Parathyroid adenoma (tissue), 2 donors: ENCODE measurements at regions not wholly inside any gene's neighbourhood (a gene's known extent, or its start where the extent isn't known, plus 50 kb on each side); places are given as distances from the start of the nearest gene placed in this dataset.

Source experiments
- H2AFZ ChIP-seq: fragments of 300-600 bp; sonication (generic); one replicate; pipeline ENCODE4 v1.7.0; 2017; ENCODE audit warnings: antibody characterized with exemption, mild to moderate bottlenecking
- H3K27ac ChIP-seq: fragments of 300-600 bp; sonication (generic); one replicate; pipeline ENCODE4 v1.7.0; 2017
- H3K27me3 ChIP-seq: fragments of 300-600 bp; sonication (generic); one replicate; pipeline ENCODE4 v1.7.0; 2017; ENCODE audit warnings: low read length; ENCODE audit not compliant: control insufficient read depth, insufficient read depth
- H3K36me3 ChIP-seq: fragments of 300-600 bp; sonication (generic); one replicate; pipeline ENCODE4 v1.7.0; 2017; ENCODE audit warnings: low read length; ENCODE audit not compliant: control insufficient read depth, insufficient read depth
- H3K4me1 ChIP-seq: fragments of 300-600 bp; sonication (generic); one replicate; pipeline ENCODE4 v1.7.0; 2017; ENCODE audit warnings: control low read depth
- H3K4me2 ChIP-seq: fragments of 300-600 bp; sonication (generic); one replicate; pipeline ENCODE4 v1.7.0; 2017; ENCODE audit warnings: low read length
- H3K4me3 ChIP-seq: fragments of 300-600 bp; sonication (generic); one replicate; pipeline ENCODE4 v1.7.0; 2017; ENCODE audit warnings: low read depth, low read length
- H3K79me2 ChIP-seq: fragments of 300-600 bp; sonication (generic); one replicate; pipeline ENCODE4 v1.7.0; 2017; ENCODE audit warnings: control low read depth
- H3K9ac ChIP-seq: fragments of 300-600 bp; sonication (generic); one replicate; pipeline ENCODE4 v1.7.0; 2017; ENCODE audit warnings: mild to moderate bottlenecking
- H3K9me3 ChIP-seq: fragments of 300-600 bp; sonication (generic); one replicate; pipeline ENCODE4 v1.7.0; 2017; ENCODE audit warnings: low read length; ENCODE audit not compliant: control insufficient read depth
- TF ChIP-seq, protein P1 (sequence below): fragments of 300-600 bp; sonication (generic); IDR thresholded peaks from one replicate; pipeline ENCODE4 v1.7.0; 2017; ENCODE audit warnings: antibody characterized with exemption, mild to moderate bottlenecking
- donor health status: primary hyperparathyroidism.

DNA sequence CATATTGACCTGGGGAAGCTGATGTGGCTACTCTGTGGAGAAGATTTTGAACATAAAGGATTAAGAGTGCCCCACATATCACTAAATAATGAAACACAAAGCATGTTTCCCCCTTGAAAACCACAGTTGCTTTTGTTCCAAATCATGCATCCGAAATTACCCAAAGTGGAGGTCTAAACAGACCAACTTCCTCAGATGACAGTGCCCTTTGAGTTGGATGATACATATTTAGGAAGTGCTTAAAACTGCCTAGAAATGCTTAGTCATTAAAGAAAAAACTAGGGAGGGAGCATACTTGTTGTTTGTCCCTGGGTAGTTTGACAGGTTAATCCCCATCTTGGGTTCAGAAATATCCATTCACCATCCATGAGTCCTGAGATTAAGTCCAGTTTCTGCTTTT lies 1070.3 kb downstream of the SUCLG1 start:
- no peak overlapping the region for H3K9ac ChIP-seq
- H3K27ac ChIP-seq, result no peak overlapping the region
- TF ChIP-seq, protein P1, sequence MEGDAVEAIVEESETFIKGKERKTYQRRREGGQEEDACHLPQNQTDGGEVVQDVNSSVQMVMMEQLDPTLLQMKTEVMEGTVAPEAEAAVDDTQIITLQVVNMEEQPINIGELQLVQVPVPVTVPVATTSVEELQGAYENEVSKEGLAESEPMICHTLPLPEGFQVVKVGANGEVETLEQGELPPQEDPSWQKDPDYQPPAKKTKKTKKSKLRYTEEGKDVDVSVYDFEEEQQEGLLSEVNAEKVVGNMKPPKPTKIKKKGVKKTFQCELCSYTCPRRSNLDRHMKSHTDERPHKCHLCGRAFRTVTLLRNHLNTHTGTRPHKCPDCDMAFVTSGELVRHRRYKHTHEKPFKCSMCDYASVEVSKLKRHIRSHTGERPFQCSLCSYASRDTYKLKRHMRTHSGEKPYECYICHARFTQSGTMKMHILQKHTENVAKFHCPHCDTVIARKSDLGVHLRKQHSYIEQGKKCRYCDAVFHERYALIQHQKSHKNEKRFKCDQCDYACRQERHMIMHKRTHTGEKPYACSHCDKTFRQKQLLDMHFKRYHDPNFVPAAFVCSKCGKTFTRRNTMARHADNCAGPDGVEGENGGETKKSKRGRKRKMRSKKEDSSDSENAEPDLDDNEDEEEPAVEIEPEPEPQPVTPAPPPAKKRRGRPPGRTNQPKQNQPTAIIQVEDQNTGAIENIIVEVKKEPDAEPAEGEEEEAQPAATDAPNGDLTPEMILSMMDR, result no peak
- H3K4me3 ChIP-seq, result no peak overlapping the region
- H3K79me2 ChIP-seq, result no peaks in the 10 kb centered on the region
- no peak overlapping the region for H3K4me2 ChIP-seq
- no peaks in the 10 kb centered on the region for H3K9me3 ChIP-seq
- H3K4me1 ChIP-seq, result no peaks in the 10 kb centered on the region
- H2AFZ ChIP-seq, result no peak overlapping the region
- H3K36me3 ChIP-seq, result no peaks in the 10 kb centered on the region
- H3K27me3 ChIP-seq, result no peaks in the 10 kb centered on the region

DNA sequence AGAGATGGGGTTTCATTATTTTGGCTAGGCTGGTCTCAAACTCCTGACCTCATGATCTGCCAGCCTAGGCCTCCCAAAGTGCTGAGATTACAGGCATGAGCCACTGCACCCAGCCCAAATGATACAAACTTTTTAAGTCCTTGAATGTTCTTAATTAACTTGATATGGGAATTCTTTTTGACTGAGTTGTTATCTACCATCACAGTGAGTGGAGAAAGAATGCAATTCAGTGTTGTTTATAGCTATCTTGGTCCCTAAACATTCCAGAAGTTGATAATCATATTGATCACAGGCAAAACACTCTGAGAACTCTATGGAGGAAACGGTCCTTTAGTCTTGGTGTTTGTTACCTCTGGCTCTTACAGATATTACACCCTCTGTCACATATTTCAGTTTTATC lies 1072.5 kb downstream of the SUCLG1 start:
- Histone ChIP-seq H3K27me3 (no peaks in the 10 kb centered on the region), H3K4me2 (no peak overlapping the region)

DNA sequence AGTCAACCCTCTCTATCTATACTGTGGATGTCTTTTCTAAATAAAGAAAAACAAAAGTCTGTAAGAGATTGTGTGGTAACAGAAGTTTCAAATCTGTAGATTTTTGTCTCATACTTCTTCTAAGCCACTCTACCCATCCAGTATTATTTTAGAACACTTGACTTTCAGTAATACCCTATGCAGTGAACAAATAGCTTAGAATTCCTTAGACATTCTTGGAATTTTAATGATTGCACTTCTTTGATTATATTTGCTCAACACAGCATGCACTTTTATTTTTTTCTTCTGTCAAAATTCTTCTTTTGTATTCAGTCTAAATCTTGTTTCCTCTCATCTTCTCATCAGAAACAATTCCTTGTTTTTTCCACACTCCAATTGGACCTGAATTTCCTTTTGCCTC lies 1080.2 kb downstream of the SUCLG1 start:
- H3K36me3 ChIP-seq, result no peaks in the 10 kb centered on the region

More for the DNA sequence above, 1072.5 kb downstream of the SUCLG1 start:
- no peaks in the 10 kb centered on the region for H3K79me2 ChIP-seq
- TF ChIP-seq, protein P1, result no peak
- no peaks in the 10 kb centered on the region for H3K9me3 ChIP-seq
- no peaks in the 10 kb centered on the region for H3K36me3 ChIP-seq
- no peaks in the 10 kb centered on the region for H3K4me1 ChIP-seq
- no peak overlapping the region for H3K9ac ChIP-seq
- H2AFZ ChIP-seq, result no peak overlapping the region
- H3K27ac ChIP-seq, result no peak overlapping the region
- no peak overlapping the region for H3K4me3 ChIP-seq

DNA sequence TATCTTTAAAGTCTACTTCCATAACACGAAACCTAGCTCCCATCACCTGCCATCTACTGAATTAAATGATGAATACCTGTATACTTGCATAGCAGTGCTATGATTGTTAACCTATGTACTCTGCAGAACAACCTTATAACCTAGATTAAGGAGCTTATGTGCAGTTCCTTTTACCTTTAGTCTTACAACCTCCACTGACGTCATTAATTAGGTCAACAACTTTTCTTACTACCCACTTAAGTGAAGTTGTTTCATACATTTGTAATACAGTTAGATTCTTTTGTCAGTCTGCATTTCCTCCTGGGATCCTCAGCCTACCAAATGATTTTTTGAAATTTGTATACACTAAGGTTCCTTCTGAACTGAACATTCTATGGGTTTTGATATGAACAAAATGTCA lies 1082.3 kb downstream of the SUCLG1 start:
- Histone ChIP-seq H3K9ac (no peak overlapping the region), H3K27ac (no peak overlapping the region), H3K27me3 (no peaks in the 10 kb centered on the region), H3K79me2 (no peaks in the 10 kb centered on the region), H3K4me3 (no peak overlapping the region), H2AFZ (no peak overlapping the region), H3K4me2 (no peak overlapping the region), H3K4me1 (no peaks in the 10 kb centered on the region), H3K36me3 (no peaks in the 10 kb centered on the region), H3K9me3 (no peaks in the 10 kb centered on the region)
- TF ChIP-seq, protein P1, result no peak

More for the DNA sequence above, 1080.2 kb downstream of the SUCLG1 start:
- Histone ChIP-seq H3K9ac (no peak overlapping the region), H3K4me2 (no peak overlapping the region), H3K79me2 (no peaks in the 10 kb centered on the region), H3K27ac (no peak overlapping the region), H3K9me3 (no peaks in the 10 kb centered on the region), H2AFZ (no peak overlapping the region), H3K27me3 (no peaks in the 10 kb centered on the region), H3K4me3 (no peak overlapping the region), H3K4me1 (no peaks in the 10 kb centered on the region)
- TF ChIP-seq, protein P1, result no peak

DNA sequence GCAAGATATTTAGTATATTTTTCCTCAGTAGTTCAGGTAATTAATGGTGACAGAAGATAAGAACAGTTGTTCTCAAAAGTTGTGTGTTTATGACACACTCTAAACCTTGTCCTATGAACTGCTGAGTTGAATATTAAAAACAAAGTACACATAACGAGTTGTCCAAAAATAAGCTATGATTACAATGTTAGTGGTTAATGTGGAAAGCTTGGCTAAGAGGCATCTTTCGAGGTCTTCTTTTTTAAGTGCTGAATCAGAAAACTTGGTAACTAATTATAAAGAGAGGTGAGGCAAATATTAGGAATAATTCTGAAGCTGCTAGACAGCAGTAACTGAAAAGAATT lies 1088.7 kb downstream of the SUCLG1 start:
- Histone ChIP-seq H3K27me3 (no peaks in the 10 kb centered on the region), H2AFZ (no peak overlapping the region), H3K4me1 (no peaks in the 10 kb centered on the region), H3K9me3 (no peaks in the 10 kb centered on the region), H3K4me2 (no peak overlapping the region), H3K27ac (no peak overlapping the region), H3K79me2 (no peaks in the 10 kb centered on the region), H3K4me3 (no peak overlapping the region), H3K36me3 (no peaks in the 10 kb centered on the region), H3K9ac (no peak overlapping the region)
- TF ChIP-seq, protein P1, result no peak
